Middle frontal gyrus (tissue), 1 donor: ENCODE measurements at regions not wholly inside any gene's neighbourhood (a gene's known extent, or its start where the extent isn't known, plus 50 kb on each side); places are given as distances from the start of the nearest gene placed in this dataset.
"Not testable (repeated sequence)": the region's sequence is repeated elsewhere in the genome, so short reads cannot be mapped to it uniquely, and the experiment has no call there.

Experiments
- DNase-seq: peaks from one replicate; pipeline ENCODE4 v3.0.0-alpha.2; 2015; ENCODE audit warnings: low spot score; ENCODE audit errors: extremely low spot score

- DNase-seq, result no peak
These were observed 450.2 kb upstream of the MBL2 start for GRCh38 chr10:53222806-53223205.

GRCh38 chr10:53209944-53210611 is 437.5 kb upstream of the MBL2 start:
- DNase-seq, result peak; percentile 20

- DNase-seq, result no peak
These were observed 411.1 kb upstream of the MBL2 start for GRCh38 chr10:53183733-53184132.

- DNase-seq, result no peak
These were observed 404.9 kb upstream of the MBL2 start for GRCh38 chr10:53177468-53177867.

- no peak for DNase-seq
These were observed 393.7 kb upstream of the MBL2 start for GRCh38 chr10:53166325-53166724.

- DNase-seq, result no peak
These were observed 390.3 kb upstream of the MBL2 start for GRCh38 chr10:53162856-53163255.

GRCh38 chr10:53161231-53161630 is 388.6 kb upstream of the MBL2 start:
- no peak for DNase-seq

- not testable (repeated sequence) for DNase-seq
These were observed 383.1 kb upstream of the MBL2 start for GRCh38 chr10:53155674-53156073.

- DNase-seq, result no peak
These were observed 381.2 kb upstream of the MBL2 start for GRCh38 chr10:53153831-53154230.

- no peak for DNase-seq
These were observed 367.9 kb upstream of the MBL2 start for GRCh38 chr10:53140506-53140905.

- DNase-seq, result no peak
These were observed 363.3 kb upstream of the MBL2 start for GRCh38 chr10:53135897-53136253.

GRCh38 chr10:53135213-53135896 is 362.8 kb upstream of the MBL2 start:
- DNase-seq, result no peak

- no peak for DNase-seq
These were observed 361.5 kb upstream of the MBL2 start for GRCh38 chr10:53134050-53134449.

- no peak for DNase-seq
These were observed 357.8 kb upstream of the MBL2 start for GRCh38 chr10:53130337-53130736.

GRCh38 chr10:53127686-53128085 is 355.1 kb upstream of the MBL2 start:
- DNase-seq, result no peak

- no peak for DNase-seq
These were observed 350.7 kb upstream of the MBL2 start for GRCh38 chr10:53123311-53123710.

GRCh38 chr10:53122281-53122680 is 349.7 kb upstream of the MBL2 start:
- DNase-seq, result no peak

GRCh38 chr10:53115660-53116059 is 343.1 kb upstream of the MBL2 start:
- no peak for DNase-seq

- DNase-seq, result no peak
These were observed 338.9 kb upstream of the MBL2 start for GRCh38 chr10:53111529-53111928.

- DNase-seq, result no peak
These were observed 336.7 kb upstream of the MBL2 start for GRCh38 chr10:53109320-53109719.

- DNase-seq, result no peak
These were observed 335.8 kb upstream of the MBL2 start for GRCh38 chr10:53108317-53108934.

GRCh38 chr10:53107711-53108110 is 335.1 kb upstream of the MBL2 start:
- no peak for DNase-seq

- DNase-seq, result no peak
These were observed 329.8 kb upstream of the MBL2 start for GRCh38 chr10:53102424-53102823.
